GM12878 (cell line): ENCODE measurements at regions not wholly inside any gene's neighbourhood (a gene's known extent, or its start where the extent isn't known, plus 50 kb on each side); places are given as distances from the start of the nearest gene placed in this dataset.

Experiments
- ATAC-seq: fragments of 200-7000 bp; cut with Tn5 transposase; 3 replicates; pipeline ENCODE4 v1.9.1; 2020; ENCODE audit warnings: mild to moderate bottlenecking, moderate library complexity
- BruUV-seq: library from RNA; stranded (reverse); fragments of 400-500 nt; replicated peaks from 2 replicates; lab custom pipeline; 2021; lab: Mats Ljungman, UMichigan
- CTCF ChIA-PET: fragments of 300-600 bp; sonication (Branson Sonifier 250); formaldehyde crosslinking; extraction: SDS; loops from one replicate; lab custom pipeline; 2021; ENCODE audit warnings: inconsistent platforms; lab: Yijun Ruan, JAX
- POLR2A ChIA-PET: fragments of 350-600 bp; formaldehyde crosslinking; extraction: SDS; loops from one replicate; lab custom pipeline; 2021; ENCODE audit warnings: inconsistent platforms; lab: Charles Lee
- RAD21 ChIA-PET: fragments of 300-600 bp; sonication (Branson Sonifier 250); formaldehyde crosslinking; loops from one replicate; lab custom pipeline; 2023; ENCODE audit warnings: antibody characterized with exemption; ENCODE audit not compliant: unreplicated experiment; lab: Charles Lee
- SMC1A ChIA-PET: fragments of 300-600 bp; sonication (Branson Sonifier 250); formaldehyde crosslinking; loops from one replicate; lab custom pipeline; 2023; ENCODE audit not compliant: unreplicated experiment, uncharacterized antibody; lab: Charles Lee
- DNase-seq: peaks from one replicate; pipeline ENCODE4 v3.0.0-alpha.2; 2011; ENCODE audit warnings: low read depth, low spot score
- FAIRE-seq: peaks from 3 replicates; lab custom pipeline; 2011; peaks lifted over from hg19 to GRCh38; lab: Jason Lieb, UNC
- H2AFZ ChIP-seq: 2 replicates; pipeline ENCODE4 v1.6.0; 2011; ENCODE audit warnings: low read depth, low read length, control low read depth; ENCODE audit not compliant: control insufficient read depth
- H3K27ac ChIP-seq: 2 replicates; pipeline ENCODE4 v1.5.1; 2011; ENCODE audit warnings: control low read depth; ENCODE audit not compliant: control insufficient read depth, insufficient read depth
- H3K27me3 ChIP-seq, 2 experiments: replicated peaks in 1 of 2; 2 replicates each; pipeline versions ENCODE4 v1.6.0 to v1.6.1; 2011; ENCODE audit warnings: low read length in 1 of 2; ENCODE audit not compliant: control insufficient read depth in 2 of 2, insufficient read depth in 2 of 2
- H3K36me3 ChIP-seq, 2 experiments: 2 replicates each; pipeline ENCODE4 v1.5.1; 2011; ENCODE audit warnings: low read length in 1 of 2; ENCODE audit not compliant: control insufficient read depth in 2 of 2, insufficient read depth in 2 of 2
- H3K4me1 ChIP-seq: 2 replicates; pipeline ENCODE4 v1.6.1; 2011; ENCODE audit warnings: mild to moderate bottlenecking, low read length, moderate library complexity, mixed read lengths; ENCODE audit not compliant: control insufficient read depth, insufficient read depth
- H3K4me2 ChIP-seq: 2 replicates; pipeline ENCODE4 v1.6.0; 2011; ENCODE audit warnings: control low read depth; ENCODE audit not compliant: control insufficient read depth, insufficient read depth
- H3K4me3 ChIP-seq: fragments of 200-600 bp; sonication (generic); 2 replicates; pipeline ENCODE4 v1.5.1; 2016
- H3K79me2 ChIP-seq: 2 replicates; pipeline ENCODE4 v1.6.0; 2011; ENCODE audit warnings: low read length; ENCODE audit not compliant: control insufficient read depth, insufficient read depth
- H3K9ac ChIP-seq: 2 replicates; pipeline ENCODE4 v1.8.0; 2011; ENCODE audit warnings: low read length, control low read depth, mixed read lengths; ENCODE audit not compliant: control insufficient read depth, insufficient read depth
- H3K9me3 ChIP-seq: replicated peaks from 3 replicates; pipeline ENCODE4 v1.5.1; 2011; ENCODE audit warnings: mild to moderate bottlenecking, low read length; ENCODE audit not compliant: control insufficient read depth, insufficient read depth
- H4K20me1 ChIP-seq: 2 replicates; pipeline ENCODE4 v1.6.0; 2011; ENCODE audit not compliant: control insufficient read depth, insufficient read depth
- BACH1 ChIP-seq: fragments of 450-650 bp; IDR thresholded peaks from 2 replicates; pipeline ENCODE4 v1.6.1; 2017; ENCODE audit warnings: mild to moderate bottlenecking, borderline replicate concordance
- DPF2 ChIP-seq: fragments of 450-650 bp; IDR thresholded peaks from 2 replicates; pipeline ENCODE4 v1.6.1; 2017; ENCODE audit warnings: mild to moderate bottlenecking
- E2F4 ChIP-seq: IDR thresholded peaks from 2 replicates; pipeline ENCODE4 v1.6.1; 2012; ENCODE audit warnings: low read depth, low read length, improper control_type of control experiment
- EED ChIP-seq: sonication (generic); IDR thresholded peaks from 2 replicates; pipeline ENCODE4 v1.6.1; 2016; ENCODE audit warnings: antibody characterized with exemption, low read depth
- FOXK2 ChIP-seq: fragments of 450-650 bp; IDR thresholded peaks from 2 replicates; pipeline ENCODE4 v1.6.1; 2017; ENCODE audit warnings: mild to moderate bottlenecking, moderate library complexity
- LARP7 ChIP-seq: fragments of 450-650 bp; IDR thresholded peaks from 2 replicates; pipeline ENCODE4 v1.6.1; 2017; ENCODE audit warnings: mild to moderate bottlenecking
- MEF2A ChIP-seq: IDR thresholded peaks from 2 replicates; pipeline ENCODE4 v1.6.1; 2011; ENCODE audit warnings: low read depth, mild to moderate bottlenecking, low read length, moderate library complexity; ENCODE audit not compliant: insufficient read depth
- MXI1 ChIP-seq: fragments of 150-350 bp; IDR thresholded peaks from 2 replicates; pipeline ENCODE4 v1.6.1; 2011; ENCODE audit warnings: low read depth, mild to moderate bottlenecking, inconsistent platforms, low read length, improper control_type of control experiment
- NFIC ChIP-seq: IDR thresholded peaks from 2 replicates; pipeline ENCODE4 v1.6.1; 2012; ENCODE audit warnings: low read depth, mild to moderate bottlenecking, inconsistent platforms, low read length, moderate library complexity
- RCOR1 ChIP-seq: conservative IDR thresholded peaks from 2 replicates; pipeline ENCODE4 v1.6.1; 2012; ENCODE audit warnings: low read depth, low read length, improper control_type of control experiment
- SMAD5 ChIP-seq: IDR thresholded peaks from 2 replicates; pipeline ENCODE4 v1.6.1; 2016; ENCODE audit warnings: antibody characterized with exemption, low read depth
- TCF12 ChIP-seq: IDR thresholded peaks from 2 replicates; pipeline ENCODE4 v1.6.1; 2011; ENCODE audit warnings: low read depth, mild to moderate bottlenecking, low read length
- TCF7 ChIP-seq: IDR thresholded peaks from 2 replicates; pipeline ENCODE4 v1.6.1; 2014; ENCODE audit warnings: antibody characterized with exemption, borderline replicate concordance
- YBX1 ChIP-seq: fragments of 450-650 bp; IDR thresholded peaks from 2 replicates; pipeline ENCODE4 v1.6.1; 2016; ENCODE audit warnings: antibody characterized with exemption
- ZSCAN29 ChIP-seq: fragments of 450-650 bp; IDR thresholded peaks from 2 replicates; pipeline ENCODE4 v1.6.1; 2017; ENCODE audit warnings: mild to moderate bottlenecking, moderate library complexity
- WGBS: methylation state at CpG from one replicate; pipeline ENCODE4 v1.1.6; 2016; ENCODE audit warnings: low lambda C conversion rate; ENCODE audit not compliant: insufficient replicate concordance, insufficient coverage; ENCODE audit errors: missing lambda C conversion rate; 5-methylcytosine and 5-hydroxymethylcytosine counted together
- in situ Hi-C: fragments of 300-500 bp; cut with MboI; formaldehyde crosslinking; loops from 9 replicates; pipeline ENCODE4 v1.14.3; 2018; ENCODE audit warnings: mixed read lengths
- intact Hi-C: fragments of 100-400 bp; cut with micrococcal nuclease; formaldehyde crosslinking; loops from one replicate; pipeline ENCODE4 v1.14.2; 2022; ENCODE audit not compliant: unreplicated experiment
- TF ChIP-seq, protein P1 (sequence below): IDR thresholded peaks from 2 replicates; pipeline ENCODE4 v1.6.1; 2011; ENCODE audit warnings: borderline replicate concordance, low read depth, mild to moderate bottlenecking, moderate library complexity, low read length; ENCODE audit not compliant: insufficient read depth, poor library complexity, severe bottlenecking
- TF ChIP-seq, protein P2 (sequence below): fragments of 450-650 bp; formaldehyde crosslinking; IDR thresholded peaks from 2 replicates; pipeline ENCODE4 v1.4.0; 2022; ENCODE audit warnings: mild to moderate bottlenecking, moderate library complexity
- TF ChIP-seq, protein P3 (sequence below): fragments of 450-650 bp; IDR thresholded peaks from 2 replicates; pipeline ENCODE4 v1.6.1; 2017; ENCODE audit warnings: antibody characterized with exemption, mild to moderate bottlenecking, moderate library complexity

DNA sequence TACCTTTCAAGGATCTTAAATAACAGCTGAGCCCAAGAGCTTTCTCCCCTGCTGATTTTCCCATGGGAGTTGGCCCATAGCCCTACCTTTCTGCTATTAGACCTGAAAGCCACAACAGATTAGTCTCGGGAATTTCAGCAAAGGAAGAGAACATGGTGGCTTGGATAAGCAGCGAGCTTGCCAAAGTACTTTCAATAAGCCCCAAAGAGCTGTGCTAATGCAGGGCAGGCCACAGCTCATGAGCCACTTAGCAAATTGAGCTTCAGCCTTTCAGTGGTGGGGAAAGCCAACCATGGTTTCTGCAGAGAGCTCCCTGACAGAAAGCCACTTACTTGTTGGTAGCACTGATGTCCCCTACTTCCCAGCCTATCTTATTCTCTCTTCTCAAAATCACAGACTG is 217.8 kb upstream of the IRX5 start:
- DNase-seq = no peak

More for the DNA sequence above, 217.8 kb upstream of the IRX5 start:
- no peaks in the 10 kb centered on the region for H4K20me1 ChIP-seq
- no peaks in the 10 kb centered on the region for H3K79me2 ChIP-seq
- BruUV-seq = no TSS peak
- no peak for ATAC-seq
- H3K27ac ChIP-seq = no peak overlapping the region
- no peak overlapping the region for H3K4me3 ChIP-seq
- TF ChIP-seq E2F4 (no peak), TCF12 (no peak), MEF2A (no peak), LARP7 (no peak), FOXK2 (no peak), ZSCAN29 (no peak), YBX1 (no peak), RCOR1 (no peak), SMAD5 (no peak), MXI1 (no peak), BACH1 (no peak), EED (no peak), DPF2 (no peak), NFIC (no peak), TCF7 (no peak)
- TF ChIP-seq, protein P1, sequence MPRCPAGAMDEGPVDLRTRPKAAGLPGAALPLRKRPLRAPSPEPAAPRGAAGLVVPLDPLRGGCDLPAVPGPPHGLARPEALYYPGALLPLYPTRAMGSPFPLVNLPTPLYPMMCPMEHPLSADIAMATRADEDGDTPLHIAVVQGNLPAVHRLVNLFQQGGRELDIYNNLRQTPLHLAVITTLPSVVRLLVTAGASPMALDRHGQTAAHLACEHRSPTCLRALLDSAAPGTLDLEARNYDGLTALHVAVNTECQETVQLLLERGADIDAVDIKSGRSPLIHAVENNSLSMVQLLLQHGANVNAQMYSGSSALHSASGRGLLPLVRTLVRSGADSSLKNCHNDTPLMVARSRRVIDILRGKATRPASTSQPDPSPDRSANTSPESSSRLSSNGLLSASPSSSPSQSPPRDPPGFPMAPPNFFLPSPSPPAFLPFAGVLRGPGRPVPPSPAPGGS = no peak
- TF ChIP-seq, protein P2, sequence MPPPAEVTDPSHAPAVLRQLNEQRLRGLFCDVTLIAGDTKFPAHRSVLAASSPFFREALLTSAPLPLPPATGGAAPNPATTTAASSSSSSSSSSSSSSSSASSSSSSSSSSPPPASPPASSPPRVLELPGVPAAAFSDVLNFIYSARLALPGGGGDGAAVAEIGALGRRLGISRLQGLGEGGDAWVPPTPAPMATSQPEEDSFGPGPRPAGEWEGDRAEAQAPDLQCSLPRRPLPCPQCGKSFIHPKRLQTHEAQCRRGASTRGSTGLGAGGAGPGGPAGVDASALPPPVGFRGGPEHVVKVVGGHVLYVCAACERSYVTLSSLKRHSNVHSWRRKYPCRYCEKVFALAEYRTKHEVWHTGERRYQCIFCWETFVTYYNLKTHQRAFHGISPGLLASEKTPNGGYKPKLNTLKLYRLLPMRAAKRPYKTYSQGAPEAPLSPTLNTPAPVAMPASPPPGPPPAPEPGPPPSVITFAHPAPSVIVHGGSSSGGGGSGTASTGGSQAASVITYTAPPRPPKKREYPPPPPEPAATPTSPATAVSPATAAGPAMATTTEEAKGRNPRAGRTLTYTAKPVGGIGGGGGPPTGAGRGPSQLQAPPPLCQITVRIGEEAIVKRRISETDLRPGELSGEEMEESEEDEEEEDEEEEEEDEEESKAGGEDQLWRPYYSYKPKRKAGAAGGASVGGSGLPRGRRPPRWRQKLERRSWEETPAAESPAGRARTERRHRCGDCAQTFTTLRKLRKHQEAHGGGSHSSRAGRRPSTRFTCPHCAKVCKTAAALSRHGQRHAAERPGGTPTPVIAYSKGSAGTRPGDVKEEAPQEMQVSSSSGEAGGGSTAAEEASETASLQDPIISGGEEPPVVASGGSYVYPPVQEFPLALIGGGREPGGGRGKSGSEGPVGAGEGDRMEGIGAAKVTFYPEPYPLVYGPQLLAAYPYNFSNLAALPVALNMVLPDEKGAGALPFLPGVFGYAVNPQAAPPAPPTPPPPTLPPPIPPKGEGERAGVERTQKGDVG (CRISPR knock-in tag) = no peak
- TF ChIP-seq, protein P3, sequence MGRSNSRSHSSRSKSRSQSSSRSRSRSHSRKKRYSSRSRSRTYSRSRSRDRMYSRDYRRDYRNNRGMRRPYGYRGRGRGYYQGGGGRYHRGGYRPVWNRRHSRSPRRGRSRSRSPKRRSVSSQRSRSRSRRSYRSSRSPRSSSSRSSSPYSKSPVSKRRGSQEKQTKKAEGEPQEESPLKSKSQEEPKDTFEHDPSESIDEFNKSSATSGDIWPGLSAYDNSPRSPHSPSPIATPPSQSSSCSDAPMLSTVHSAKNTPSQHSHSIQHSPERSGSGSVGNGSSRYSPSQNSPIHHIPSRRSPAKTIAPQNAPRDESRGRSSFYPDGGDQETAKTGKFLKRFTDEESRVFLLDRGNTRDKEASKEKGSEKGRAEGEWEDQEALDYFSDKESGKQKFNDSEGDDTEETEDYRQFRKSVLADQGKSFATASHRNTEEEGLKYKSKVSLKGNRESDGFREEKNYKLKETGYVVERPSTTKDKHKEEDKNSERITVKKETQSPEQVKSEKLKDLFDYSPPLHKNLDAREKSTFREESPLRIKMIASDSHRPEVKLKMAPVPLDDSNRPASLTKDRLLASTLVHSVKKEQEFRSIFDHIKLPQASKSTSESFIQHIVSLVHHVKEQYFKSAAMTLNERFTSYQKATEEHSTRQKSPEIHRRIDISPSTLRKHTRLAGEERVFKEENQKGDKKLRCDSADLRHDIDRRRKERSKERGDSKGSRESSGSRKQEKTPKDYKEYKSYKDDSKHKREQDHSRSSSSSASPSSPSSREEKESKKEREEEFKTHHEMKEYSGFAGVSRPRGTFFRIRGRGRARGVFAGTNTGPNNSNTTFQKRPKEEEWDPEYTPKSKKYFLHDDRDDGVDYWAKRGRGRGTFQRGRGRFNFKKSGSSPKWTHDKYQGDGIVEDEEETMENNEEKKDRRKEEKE = no peak
- H3K4me1 ChIP-seq = no peaks in the 10 kb centered on the region
- H3K27me3 ChIP-seq = no peaks in the 10 kb centered on the region
- no peak for FAIRE-seq
- H3K4me2 ChIP-seq = no peak overlapping the region
- intact Hi-C loops = no loop called here
- ChIA-PET RAD21 (no interaction called here), POLR2A (no interaction called here), SMC1A (no interaction called here), CTCF (no interaction called here)
- H3K9me3 ChIP-seq = no peaks in the 10 kb centered on the region
- H3K36me3 ChIP-seq = no peaks in the 10 kb centered on the region
- in situ Hi-C loops = no loop called here
- 31% methylated on average over 2 of the region's 2 CpGs for WGBS
- no peak overlapping the region for H3K9ac ChIP-seq
- no peak overlapping the region for H2AFZ ChIP-seq
